Astrocyte (in vitro differentiated cells and primary cell): ENCODE measurements at regions not wholly inside any gene's neighbourhood (a gene's known extent, or its start where the extent isn't known, plus 50 kb on each side); places are given as distances from the start of the nearest gene placed in this dataset.

ENCODE experiments used
- EZH2 ChIP-seq: IDR thresholded peaks from 2 replicates; pipeline ENCODE4 v1.6.1; 2012; ENCODE audit warnings: mild to moderate bottlenecking, low read length, inconsistent platforms; ENCODE audit not compliant: insufficient read depth
- TF ChIP-seq, protein P1 (sequence below): IDR thresholded peaks from 2 replicates; pipeline ENCODE4 v1.5.1; 2011; ENCODE audit warnings: low read depth, mild to moderate bottlenecking, inconsistent platforms, low read length, moderate library complexity; ENCODE audit not compliant: insufficient read depth

DNA sequence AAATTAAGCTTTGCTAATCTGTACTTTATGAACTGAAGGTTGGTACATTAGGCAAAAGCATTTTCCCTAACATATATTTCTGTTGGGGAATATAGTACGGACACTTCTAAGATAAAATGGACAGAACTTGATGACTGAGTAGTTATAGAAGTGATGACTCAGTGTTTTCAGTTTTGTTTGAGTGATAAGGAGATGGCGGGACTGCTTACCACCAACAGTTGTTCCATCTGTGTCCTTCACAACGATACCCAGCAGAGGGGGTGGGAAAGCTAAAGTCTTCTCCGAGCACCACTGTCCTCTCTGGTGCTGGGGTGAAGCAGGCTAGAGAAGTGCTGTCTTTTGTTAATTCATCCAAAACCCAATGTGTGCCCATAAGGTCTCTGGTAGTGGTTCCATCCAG, 195.8 kb downstream of the CD47 start:
- TF ChIP-seq EZH2, result no peak
- TF ChIP-seq, protein P1, sequence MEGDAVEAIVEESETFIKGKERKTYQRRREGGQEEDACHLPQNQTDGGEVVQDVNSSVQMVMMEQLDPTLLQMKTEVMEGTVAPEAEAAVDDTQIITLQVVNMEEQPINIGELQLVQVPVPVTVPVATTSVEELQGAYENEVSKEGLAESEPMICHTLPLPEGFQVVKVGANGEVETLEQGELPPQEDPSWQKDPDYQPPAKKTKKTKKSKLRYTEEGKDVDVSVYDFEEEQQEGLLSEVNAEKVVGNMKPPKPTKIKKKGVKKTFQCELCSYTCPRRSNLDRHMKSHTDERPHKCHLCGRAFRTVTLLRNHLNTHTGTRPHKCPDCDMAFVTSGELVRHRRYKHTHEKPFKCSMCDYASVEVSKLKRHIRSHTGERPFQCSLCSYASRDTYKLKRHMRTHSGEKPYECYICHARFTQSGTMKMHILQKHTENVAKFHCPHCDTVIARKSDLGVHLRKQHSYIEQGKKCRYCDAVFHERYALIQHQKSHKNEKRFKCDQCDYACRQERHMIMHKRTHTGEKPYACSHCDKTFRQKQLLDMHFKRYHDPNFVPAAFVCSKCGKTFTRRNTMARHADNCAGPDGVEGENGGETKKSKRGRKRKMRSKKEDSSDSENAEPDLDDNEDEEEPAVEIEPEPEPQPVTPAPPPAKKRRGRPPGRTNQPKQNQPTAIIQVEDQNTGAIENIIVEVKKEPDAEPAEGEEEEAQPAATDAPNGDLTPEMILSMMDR, result no peak
